PC-9 (cell line): ENCODE measurements at regions not wholly inside any gene's neighbourhood (a gene's known extent, or its start where the extent isn't known, plus 50 kb on each side); places are given as distances from the start of the nearest gene placed in this dataset.

Source experiments
- BruUV-seq: library from RNA; stranded (reverse); fragments of 400-500 nt; replicated peaks from 2 replicates; lab custom pipeline; 2021; lab: Mats Ljungman, UMichigan
- CTCF ChIA-PET: fragments of 300-600 bp; sonication (Branson Sonifier 250); formaldehyde crosslinking; loops from one replicate; lab custom pipeline; 2022; ENCODE audit warnings: antibody characterized with exemption; lab: Charles Lee
- POLR2A ChIA-PET: fragments of 300-600 bp; sonication (Branson Sonifier 250); formaldehyde crosslinking; loops from one replicate; lab custom pipeline; 2022; ENCODE audit warnings: antibody characterized with exemption; ENCODE audit not compliant: unreplicated experiment; lab: Charles Lee
- DNase-seq, 2 experiments: peaks; one replicate each; pipeline versions ENCODE4 v3.0.0 to v3.0.0-alpha.2; 2015 to 2022; ENCODE audit warnings: mixed read lengths in 1 of 2
- H2AFZ ChIP-seq: fragments of 200-600 bp; sonication (generic); 2 replicates; pipeline ENCODE4 v1.8.1; 2017; ENCODE audit warnings: antibody characterized with exemption
- H3F3A ChIP-seq: fragments of 200-600 bp; sonication (generic); 2 replicates; pipeline ENCODE4 v1.8.1; 2017; ENCODE audit warnings: antibody characterized with exemption, mild to moderate bottlenecking, low read depth; ENCODE audit not compliant: insufficient read depth
- H3K27ac ChIP-seq: fragments of 200-600 bp; sonication (generic); 2 replicates; pipeline ENCODE4 v1.6.1; 2016; ENCODE audit warnings: mixed run types
- H3K27me3 ChIP-seq: fragments of 200-600 bp; sonication (generic); 2 replicates; pipeline ENCODE4 v1.6.1; 2016; ENCODE audit warnings: low read depth, mixed run types; ENCODE audit not compliant: insufficient read depth
- H3K36me3 ChIP-seq: fragments of 200-600 bp; sonication (generic); 2 replicates; pipeline ENCODE4 v1.6.1; 2016; ENCODE audit warnings: low read depth, mixed run types
- H3K4me1 ChIP-seq: fragments of 200-600 bp; sonication (generic); replicated peaks from 2 replicates; pipeline ENCODE4 v1.6.1; 2016; ENCODE audit warnings: mixed run types; ENCODE audit not compliant: insufficient read depth
- H3K4me2 ChIP-seq: fragments of 200-600 bp; sonication (generic); 2 replicates; pipeline ENCODE4 v1.6.1; 2017; ENCODE audit warnings: mixed run types
- H3K4me3 ChIP-seq: fragments of 200-600 bp; sonication (generic); 2 replicates; pipeline ENCODE4 v1.6.1; 2016; ENCODE audit warnings: mixed run types
- H3K79me2 ChIP-seq: fragments of 200-600 bp; sonication (generic); 2 replicates; pipeline ENCODE4 v1.6.1; 2017; ENCODE audit warnings: low read depth, mixed run types
- H3K9me2 ChIP-seq: fragments of 200-600 bp; sonication (generic); 2 replicates; pipeline ENCODE4 v1.8.1; 2017; ENCODE audit warnings: mild to moderate bottlenecking; ENCODE audit not compliant: insufficient read depth
- H3K9me3 ChIP-seq: fragments of 200-600 bp; sonication (generic); 2 replicates; pipeline ENCODE4 v1.8.1; 2016; ENCODE audit warnings: low read depth; ENCODE audit not compliant: insufficient read depth
- H4K20me1 ChIP-seq: fragments of 200-600 bp; sonication (generic); 2 replicates; pipeline ENCODE4 v1.8.1; 2017; ENCODE audit not compliant: insufficient read depth
- CTCF ChIP-seq: fragments of 200-600 bp; sonication (generic); conservative IDR thresholded peaks from 2 replicates; pipeline ENCODE4 v1.6.1; 2017; ENCODE audit warnings: mixed run types, antibody characterized with exemption, mild to moderate bottlenecking, moderate library complexity
- EZH2 ChIP-seq: fragments of 200-600 bp; sonication (generic); IDR thresholded peaks from 2 replicates; pipeline ENCODE4 v1.8.0; 2017; ENCODE audit warnings: antibody characterized with exemption, low read depth
- intact Hi-C: fragments of 100-400 bp; cut with micrococcal nuclease; formaldehyde crosslinking; loops from one replicate; pipeline ENCODE4 v1.10.0; 2022; ENCODE audit not compliant: unreplicated experiment

- CTCF ChIA-PET: no interaction called here
- intact Hi-C loops: no loop called here
- no peak overlapping the region for H3K4me3 ChIP-seq
- H3K79me2 ChIP-seq: no peaks in the 10 kb centered on the region
- TF ChIP-seq CTCF: no peak
- no peak for TF ChIP-seq EZH2
- no peak overlapping the region for H3K4me2 ChIP-seq
- H3K9me2 ChIP-seq: no peaks in the 10 kb centered on the region
- no peaks in the 10 kb centered on the region for H3K36me3 ChIP-seq
- no peaks in the 10 kb centered on the region for H3F3A ChIP-seq
- H3K9me3 ChIP-seq: no peaks in the 10 kb centered on the region
- POLR2A ChIA-PET: no interaction called here
- no peak overlapping the region for H3K27ac ChIP-seq
- peaks cover 5% of the 10 kb centered on the region; the same call in 1 of the 2 replicates for H3K27me3 ChIP-seq
- no peaks in the 10 kb centered on the region for H4K20me1 ChIP-seq
- no peaks in the 10 kb centered on the region for H3K4me1 ChIP-seq
- DNase-seq: no peak
- H2AFZ ChIP-seq: no peak overlapping the region
- no TSS peak for BruUV-seq
These were observed 205.9 kb downstream of the C1D start for GRCh38 chr2:67856866-67857265.

GRCh38 chr2:67857836-67858235, 205.0 kb downstream of the C1D start:
- no peaks in the 10 kb centered on the region for H3K9me2 ChIP-seq
- no peak overlapping the region for H3K4me3 ChIP-seq
- H3K9me3 ChIP-seq: no peaks in the 10 kb centered on the region
- H3K27me3 ChIP-seq: peaks cover 5% of the 10 kb centered on the region; the same call in 1 of the 2 replicates
- H3K36me3 ChIP-seq: no peaks in the 10 kb centered on the region
- intact Hi-C loops: no loop called here
- no peak overlapping the region for H2AFZ ChIP-seq
- no peaks in the 10 kb centered on the region for H4K20me1 ChIP-seq
- H3K79me2 ChIP-seq: no peaks in the 10 kb centered on the region
- no peak overlapping the region for H3K27ac ChIP-seq
- DNase-seq: no peak
- TF ChIP-seq CTCF (no peak), EZH2 (no peak)
- BruUV-seq: no TSS peak
- ChIA-PET POLR2A (interaction anchor here (0.6 kb wide), 1 partner anchor 91 kb away, joined by 3 read pairs; no protein-coding TSS in a partner anchor), CTCF (no interaction called here)
- no peaks in the 10 kb centered on the region for H3F3A ChIP-seq
- H3K4me2 ChIP-seq: no peak overlapping the region
- H3K4me1 ChIP-seq: no peaks in the 10 kb centered on the region

GRCh38 chr2:67858886-67859285, 203.9 kb downstream of the C1D start:
- no TSS peak for BruUV-seq
- POLR2A ChIA-PET: no interaction called here
- CTCF ChIA-PET: no interaction called here

More at GRCh38 chr2:67858886-67859285, 203.9 kb downstream of the C1D start:
- no peak overlapping the region for H3K4me3 ChIP-seq
- H3K79me2 ChIP-seq: no peaks in the 10 kb centered on the region
- H4K20me1 ChIP-seq: no peaks in the 10 kb centered on the region
- H3K9me3 ChIP-seq: no peaks in the 10 kb centered on the region
- H3F3A ChIP-seq: no peaks in the 10 kb centered on the region
- TF ChIP-seq CTCF (no peak), EZH2 (no peak)
- no peak overlapping the region for H2AFZ ChIP-seq
- DNase-seq: no peak
- H3K27me3 ChIP-seq: peaks cover 5% of the 10 kb centered on the region; the same call in 1 of the 2 replicates
- intact Hi-C loops: no loop called here
- no peak overlapping the region for H3K27ac ChIP-seq
- H3K4me2 ChIP-seq: no peak overlapping the region
- no peaks in the 10 kb centered on the region for H3K36me3 ChIP-seq
- H3K9me2 ChIP-seq: no peaks in the 10 kb centered on the region
- H3K4me1 ChIP-seq: no peaks in the 10 kb centered on the region
